IMR-90 (cell line): ENCODE measurements at regions not wholly inside any gene's neighbourhood (a gene's known extent, or its start where the extent isn't known, plus 50 kb on each side); places are given as distances from the start of the nearest gene placed in this dataset.

Experiments used
- ATAC-seq: fragments of 200-7000 bp; cut with Tn5 transposase; 2 replicates; pipeline ENCODE4 v1.9.1; 2020; ENCODE audit warnings: low read depth, mild to moderate bottlenecking, moderate library complexity
- BruUV-seq: library from RNA; stranded (reverse); fragments of 400-500 nt; replicated peaks from 2 replicates; lab custom pipeline; 2021; lab: Mats Ljungman, UMichigan
- CTCF ChIA-PET: fragments of 300-600 bp; formaldehyde crosslinking; extraction: SDS; loops from one replicate; lab custom pipeline; 2021; ENCODE audit warnings: antibody characterized with exemption; lab: Yijun Ruan, JAX
- POLR2A ChIA-PET: fragments of 300-600 bp; sonication (Branson Sonifier 250); formaldehyde crosslinking; loops from one replicate; lab custom pipeline; 2022; ENCODE audit warnings: antibody characterized with exemption; ENCODE audit not compliant: unreplicated experiment; lab: Charles Lee
- DNase-seq: peaks from one replicate; pipeline ENCODE4 v3.0.0; 2013
- H2AFZ ChIP-seq: replicated peaks from 2 replicates; pipeline ENCODE3; 2013; ENCODE audit warnings: low read length, mild to moderate bottlenecking; ENCODE audit not compliant: poor library complexity
- H2AK5ac ChIP-seq: 2 replicates; pipeline ENCODE4 v1.6.1; 2013; ENCODE audit warnings: low read depth, low read length, inconsistent platforms
- H2AK9ac ChIP-seq: replicated peaks from 2 replicates; pipeline ENCODE3; 2013; ENCODE audit warnings: mild to moderate bottlenecking, low read depth, low read length, moderate library complexity; ENCODE audit not compliant: poor library complexity
- H2BK120ac ChIP-seq: 2 replicates; pipeline ENCODE4 v1.6.1; 2013; ENCODE audit warnings: low read depth, low read length, inconsistent platforms
- H2BK15ac ChIP-seq: 3 replicates; pipeline ENCODE4 v1.6.1; 2013; ENCODE audit warnings: low read depth, low read length, inconsistent platforms
- H2BK20ac ChIP-seq: 2 replicates; pipeline ENCODE4 v1.6.1; 2013; ENCODE audit warnings: low read depth, mild to moderate bottlenecking, inconsistent platforms, low read length, moderate library complexity
- H2BK5ac ChIP-seq: 2 replicates; pipeline ENCODE4 v1.6.1; 2013; ENCODE audit warnings: mild to moderate bottlenecking, low read depth, low read length, inconsistent platforms; ENCODE audit not compliant: poor library complexity, severe bottlenecking
- H3K14ac ChIP-seq: replicated peaks from 2 replicates; pipeline ENCODE4 v1.6.1; 2013; ENCODE audit warnings: low read depth, low read length, inconsistent platforms
- H3K18ac ChIP-seq: 2 replicates; pipeline ENCODE4 v1.6.1; 2013; ENCODE audit warnings: low read depth, low read length, control low read depth
- H3K23ac ChIP-seq: 2 replicates; pipeline ENCODE4 v1.6.1; 2013; ENCODE audit warnings: low read depth, low read length, inconsistent platforms
- H3K27ac ChIP-seq: 2 replicates; pipeline ENCODE4 v1.5.1; 2013; ENCODE audit warnings: mild to moderate bottlenecking, control low read depth, low read length; ENCODE audit not compliant: insufficient read depth
- H3K27me3 ChIP-seq: 2 replicates; pipeline ENCODE4 v1.6.1; 2013; ENCODE audit warnings: low read length; ENCODE audit not compliant: control insufficient read depth, insufficient read depth
- H3K36me3 ChIP-seq: 2 replicates; pipeline ENCODE4 v1.6.1; 2013; ENCODE audit warnings: low read length, mixed read lengths; ENCODE audit not compliant: control insufficient read depth, insufficient read depth
- H3K4ac ChIP-seq: 2 replicates; pipeline ENCODE4 v1.6.1; 2013; ENCODE audit warnings: low read depth, low read length, inconsistent platforms
- H3K4me1 ChIP-seq: 2 replicates; pipeline ENCODE4 v1.6.1; 2013; ENCODE audit warnings: low read length, mixed read lengths; ENCODE audit not compliant: control insufficient read depth, insufficient read depth
- H3K4me2 ChIP-seq: 2 replicates; pipeline ENCODE4 v1.6.1; 2013; ENCODE audit warnings: low read depth, mild to moderate bottlenecking, control low read depth, low read length, moderate library complexity
- H3K4me3 ChIP-seq: 2 replicates; pipeline ENCODE4 v1.5.1; 2013; ENCODE audit warnings: low read depth, mild to moderate bottlenecking, control low read depth, low read length, moderate library complexity; ENCODE audit not compliant: insufficient read depth
- H3K56ac ChIP-seq: 2 replicates; pipeline ENCODE4 v1.6.1; 2013; ENCODE audit warnings: low read length, inconsistent platforms; ENCODE audit not compliant: insufficient read depth; ENCODE audit errors: extremely low read depth
- H3K79me1 ChIP-seq, 2 experiments: 2 replicates each; pipeline ENCODE4 v1.6.1; 2013; ENCODE audit warnings: low read length in 2 of 2, inconsistent platforms in 1 of 2, low read depth in 1 of 2
- H3K9ac ChIP-seq: 2 replicates; pipeline ENCODE4 v1.6.1; 2013; ENCODE audit warnings: low read depth, low read length, control low read depth
- H3K9me1 ChIP-seq: 2 replicates; pipeline ENCODE4 v1.6.1; 2013; ENCODE audit warnings: low read length, inconsistent platforms; ENCODE audit not compliant: insufficient read depth
- H3K9me3 ChIP-seq: 2 replicates; pipeline ENCODE4 v1.6.1; 2013; ENCODE audit warnings: low read length; ENCODE audit not compliant: control insufficient read depth, insufficient read depth
- H4K20me1 ChIP-seq: 2 replicates; pipeline ENCODE4 v1.6.1; 2013; ENCODE audit warnings: low read length, inconsistent platforms; ENCODE audit not compliant: insufficient read depth
- H4K5ac ChIP-seq: 2 replicates; pipeline ENCODE4 v1.6.1; 2013; ENCODE audit warnings: mild to moderate bottlenecking, low read depth, low read length, control low read depth
- H4K8ac ChIP-seq, 2 experiments: 2 replicates each; pipeline ENCODE4 v1.6.1; 2013; ENCODE audit warnings: low read depth in 2 of 2, low read length in 2 of 2, control low read depth in 1 of 2, inconsistent platforms in 1 of 2
- H4K91ac ChIP-seq: 2 replicates; pipeline ENCODE4 v1.6.1; 2013; ENCODE audit warnings: low read depth, low read length, inconsistent platforms; ENCODE audit not compliant: insufficient read depth
- CEBPB ChIP-seq: IDR thresholded peaks from 2 replicates; pipeline ENCODE4 v1.6.1; 2012; ENCODE audit warnings: low read depth, low read length, improper control_type of control experiment
- CHD1 ChIP-seq: IDR thresholded peaks from 2 replicates; pipeline ENCODE4 v1.6.1; 2012; ENCODE audit warnings: low read depth, low read length, improper control_type of control experiment
- FOS ChIP-seq: fragments of 150-350 bp; IDR thresholded peaks from 2 replicates; pipeline ENCODE4 v1.6.1; 2016; ENCODE audit warnings: low read depth, low read length
- MAFK ChIP-seq: IDR thresholded peaks from 2 replicates; pipeline ENCODE4 v1.6.1; 2012; ENCODE audit warnings: low read depth, low read length, improper control_type of control experiment
- MAZ ChIP-seq: IDR thresholded peaks from 2 replicates; pipeline ENCODE4 v1.6.1; 2012; ENCODE audit warnings: low read depth, mild to moderate bottlenecking, low read length, improper control_type of control experiment, moderate library complexity, borderline replicate concordance
- MXI1 ChIP-seq: IDR thresholded peaks from 2 replicates; pipeline ENCODE4 v1.6.1; 2012; ENCODE audit warnings: low read depth, mild to moderate bottlenecking, low read length, moderate library complexity, borderline replicate concordance
- RAD21 ChIP-seq: IDR thresholded peaks from 2 replicates; pipeline ENCODE4 v1.6.1; 2012; ENCODE audit warnings: low read length, improper control_type of control experiment
- RCOR1 ChIP-seq: IDR thresholded peaks from 2 replicates; pipeline ENCODE4 v1.6.1; 2012; ENCODE audit warnings: mild to moderate bottlenecking, low read length, improper control_type of control experiment; ENCODE audit not compliant: insufficient replicate concordance
- SMC3 ChIP-seq: fragments of 150-350 bp; IDR thresholded peaks from 2 replicates; pipeline ENCODE4 v1.6.1; 2016; ENCODE audit warnings: low read depth, mild to moderate bottlenecking, antibody characterized with exemption, low read length, moderate library complexity
- WGBS, 2 experiments: methylation state at CpG; one replicate each; pipeline versions ENCODE4 v1.1.5 to v1.1.7; 2013; ENCODE audit warnings: missing lambda C conversion rate in 2 of 2; ENCODE audit not compliant: insufficient read length in 1 of 2; ENCODE audit errors: extremely low coverage in 2 of 2; 5-methylcytosine and 5-hydroxymethylcytosine counted together
- dilution Hi-C: fragments of 300-500 bp; cut with HindIII; formaldehyde crosslinking; loops from one replicate; pipeline ENCODE4 v1.14.3; 2018; ENCODE audit warnings: low sequenced_read_pairs; ENCODE audit not compliant: unreplicated experiment
- in situ Hi-C: fragments of 300-500 bp; cut with MboI; formaldehyde crosslinking; loops from 3 replicates; pipeline ENCODE4 v1.14.3; 2019; ENCODE audit warnings: low sequenced_read_pairs, inconsistent platforms, mixed read lengths
- intact Hi-C: fragments of 100-400 bp; cut with micrococcal nuclease; formaldehyde crosslinking; loops from 2 replicates; pipeline ENCODE4 v1.10.0; 2022
- TF ChIP-seq, protein P1 (sequence below): fragments of 150-350 bp; IDR thresholded peaks from 2 replicates; pipeline ENCODE4 v1.6.1; 2016; ENCODE audit warnings: low read depth, mild to moderate bottlenecking, low read length, moderate library complexity, borderline replicate concordance
- TF ChIP-seq, protein P2 (sequence below): conservative IDR thresholded peaks from 2 replicates; pipeline ENCODE4 v1.5.1; 2012; ENCODE audit warnings: mild to moderate bottlenecking, low read depth, low read length, improper control_type of control experiment

DNA sequence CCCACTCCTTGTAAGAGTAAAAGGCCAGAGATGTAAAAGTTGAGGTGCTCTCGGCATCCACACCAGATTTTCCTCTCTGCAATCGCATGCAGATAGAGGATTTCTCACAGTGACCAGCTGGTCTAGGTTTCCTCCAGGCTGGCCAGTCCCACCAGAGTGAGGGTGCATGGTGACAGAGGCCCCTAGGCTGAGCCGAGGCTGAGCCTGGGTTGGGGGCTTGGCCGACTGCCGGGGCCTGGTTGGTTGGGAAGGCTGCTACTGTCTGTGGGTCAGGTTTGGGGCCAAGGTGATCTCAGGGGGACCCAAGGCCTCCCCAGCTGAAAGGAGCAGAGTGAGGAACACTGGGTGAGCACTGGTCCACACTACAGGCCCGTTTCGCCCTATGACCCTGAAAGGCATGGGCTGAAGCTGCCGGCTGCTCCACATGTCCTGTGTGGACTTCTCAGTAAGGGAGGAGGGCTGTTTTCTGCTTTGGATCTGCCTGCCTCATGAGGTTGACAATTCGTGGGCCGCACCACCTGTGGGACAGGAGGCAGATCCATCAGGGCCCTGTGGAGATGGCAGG, 400.8 kb upstream of the IRX4 start:
- BruUV-seq: no TSS peak
- Histone ChIP-seq H3K9me1 (no peaks in the 10 kb centered on the region), H2AFZ (no peak overlapping the region), H3K4ac (no peak overlapping the region), H3K27me3 (no peaks in the 10 kb centered on the region), H2BK120ac (no peak overlapping the region), H3K36me3 (no peaks in the 10 kb centered on the region), H4K8ac (no peak overlapping the region), H4K5ac (no peak overlapping the region), H3K79me1 (no peaks in the 10 kb centered on the region), H3K18ac (no peak overlapping the region), H4K20me1 (no peaks in the 10 kb centered on the region), H3K4me3 (no peak overlapping the region), H3K9me3 (peaks cover 31% of the 10 kb centered on the region), H3K4me1 (no peaks in the 10 kb centered on the region), H3K27ac (no peak overlapping the region), H3K23ac (no peak overlapping the region), H2BK20ac (no peak overlapping the region), H4K91ac (no peak overlapping the region), H3K9ac (no peak overlapping the region), H2BK5ac (no peak overlapping the region), H2BK15ac (no peak overlapping the region), H2AK9ac (no peak overlapping the region), H3K14ac (no peak overlapping the region), H3K4me2 (no peak overlapping the region), H3K56ac (no peak overlapping the region), H2AK5ac (no peak overlapping the region)
- no CpG with 5 or more reads among the region's 10 CpGs for WGBS, 2 experiments
- DNase-seq: no peak
- dilution Hi-C loops: no loop called here
- no peak for TF ChIP-seq MXI1
- no peak for TF ChIP-seq MAZ
- TF ChIP-seq FOS: no peak
- TF ChIP-seq, protein P1, sequence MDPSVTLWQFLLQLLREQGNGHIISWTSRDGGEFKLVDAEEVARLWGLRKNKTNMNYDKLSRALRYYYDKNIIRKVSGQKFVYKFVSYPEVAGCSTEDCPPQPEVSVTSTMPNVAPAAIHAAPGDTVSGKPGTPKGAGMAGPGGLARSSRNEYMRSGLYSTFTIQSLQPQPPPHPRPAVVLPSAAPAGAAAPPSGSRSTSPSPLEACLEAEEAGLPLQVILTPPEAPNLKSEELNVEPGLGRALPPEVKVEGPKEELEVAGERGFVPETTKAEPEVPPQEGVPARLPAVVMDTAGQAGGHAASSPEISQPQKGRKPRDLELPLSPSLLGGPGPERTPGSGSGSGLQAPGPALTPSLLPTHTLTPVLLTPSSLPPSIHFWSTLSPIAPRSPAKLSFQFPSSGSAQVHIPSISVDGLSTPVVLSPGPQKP: no peak
- TF ChIP-seq MAFK: no peak
- no peak for TF ChIP-seq RCOR1
- TF ChIP-seq CHD1: no peak
- TF ChIP-seq, protein P2, sequence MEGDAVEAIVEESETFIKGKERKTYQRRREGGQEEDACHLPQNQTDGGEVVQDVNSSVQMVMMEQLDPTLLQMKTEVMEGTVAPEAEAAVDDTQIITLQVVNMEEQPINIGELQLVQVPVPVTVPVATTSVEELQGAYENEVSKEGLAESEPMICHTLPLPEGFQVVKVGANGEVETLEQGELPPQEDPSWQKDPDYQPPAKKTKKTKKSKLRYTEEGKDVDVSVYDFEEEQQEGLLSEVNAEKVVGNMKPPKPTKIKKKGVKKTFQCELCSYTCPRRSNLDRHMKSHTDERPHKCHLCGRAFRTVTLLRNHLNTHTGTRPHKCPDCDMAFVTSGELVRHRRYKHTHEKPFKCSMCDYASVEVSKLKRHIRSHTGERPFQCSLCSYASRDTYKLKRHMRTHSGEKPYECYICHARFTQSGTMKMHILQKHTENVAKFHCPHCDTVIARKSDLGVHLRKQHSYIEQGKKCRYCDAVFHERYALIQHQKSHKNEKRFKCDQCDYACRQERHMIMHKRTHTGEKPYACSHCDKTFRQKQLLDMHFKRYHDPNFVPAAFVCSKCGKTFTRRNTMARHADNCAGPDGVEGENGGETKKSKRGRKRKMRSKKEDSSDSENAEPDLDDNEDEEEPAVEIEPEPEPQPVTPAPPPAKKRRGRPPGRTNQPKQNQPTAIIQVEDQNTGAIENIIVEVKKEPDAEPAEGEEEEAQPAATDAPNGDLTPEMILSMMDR: no peak
- TF ChIP-seq SMC3: no peak
- TF ChIP-seq CEBPB: no peak
- TF ChIP-seq RAD21: no peak
- CTCF ChIA-PET: no interaction called here
- ATAC-seq: no peak
- POLR2A ChIA-PET: no interaction called here
- in situ Hi-C loops: no loop called here
- intact Hi-C loops: no loop called here
